GM06990 (cell line): ENCODE measurements at regions not wholly inside any gene's neighbourhood (a gene's known extent, or its start where the extent isn't known, plus 50 kb on each side); places are given as distances from the start of the nearest gene placed in this dataset.

Experiments
- DNase-seq: peaks from one replicate; pipeline ENCODE4 v3.0.0-alpha.2; 2011; ENCODE audit not compliant: insufficient read length; ENCODE audit errors: extremely low read depth
- H3K27me3 ChIP-seq: replicated peaks from 2 replicates; pipeline ENCODE4 v1.6.0; 2011; ENCODE audit warnings: low read length; ENCODE audit not compliant: control insufficient read depth, insufficient read depth
- H3K36me3 ChIP-seq: 2 replicates; pipeline ENCODE4 v1.5.1; 2011; ENCODE audit warnings: low read length; ENCODE audit not compliant: control insufficient read depth, insufficient read depth
- H3K4me3 ChIP-seq: replicated peaks from 2 replicates; pipeline ENCODE4 v1.5.1; 2011; ENCODE audit warnings: low read depth, mild to moderate bottlenecking, control low read depth, low read length
- CTCF ChIP-seq: IDR thresholded peaks from 2 replicates; pipeline ENCODE4 v1.5.1; 2011; ENCODE audit warnings: low read length, control low read depth, mild to moderate bottlenecking, inconsistent platforms; ENCODE audit not compliant: insufficient read depth, poor library complexity, severe bottlenecking

GRCh38 chr14:71348394-71348793, 441.1 kb downstream of the PCNX1 start:
- DNase-seq: no peak
- H3K36me3 ChIP-seq: peaks cover under 1% of the 10 kb centered on the region; the same call in 1 of the 2 replicates
- no peak overlapping the region for H3K4me3 ChIP-seq
- no peak for TF ChIP-seq CTCF
- no peaks in the 10 kb centered on the region for H3K27me3 ChIP-seq

GRCh38 chr14:71348817-71349216, 441.6 kb downstream of the PCNX1 start:
- peaks cover 2% of the 10 kb centered on the region; the same call in 1 of the 2 replicates for H3K36me3 ChIP-seq
- DNase-seq: no peak
- no peak overlapping the region for H3K4me3 ChIP-seq
- no peaks in the 10 kb centered on the region for H3K27me3 ChIP-seq
- no peak for TF ChIP-seq CTCF

- peaks cover 2% of the 10 kb centered on the region; the same call in 1 of the 2 replicates for H3K36me3 ChIP-seq
- no peak for TF ChIP-seq CTCF
Measured at GRCh38 chr14:71354142-71354541, 446.9 kb downstream of the PCNX1 start.

GRCh38 chr14:71354801-71355200, 447.5 kb downstream of the PCNX1 start:
- H3K4me3 ChIP-seq: no peak overlapping the region
- DNase-seq: no peak
- no peak for TF ChIP-seq CTCF
- peaks cover 2% of the 10 kb centered on the region; the same call in 1 of the 2 replicates for H3K36me3 ChIP-seq
- no peaks in the 10 kb centered on the region for H3K27me3 ChIP-seq

More at GRCh38 chr14:71354142-71354541, 446.9 kb downstream of the PCNX1 start:
- DNase-seq: no peak
- Histone ChIP-seq H3K27me3 (no peaks in the 10 kb centered on the region), H3K4me3 (no peak overlapping the region)

GRCh38 chr14:71355324-71356201, 448.3 kb downstream of the PCNX1 start:
- Histone ChIP-seq H3K27me3 (no peaks in the 10 kb centered on the region), H3K4me3 (no peak overlapping the region), H3K36me3 (peaks cover 2% of the 10 kb centered on the region; the same call in 1 of the 2 replicates)
- TF ChIP-seq CTCF: no peak
- DNase-seq: peak; percentile 41
